GM21786 (cell line): ENCODE measurements at regions not wholly inside any gene's neighbourhood (a gene's known extent, or its start where the extent isn't known, plus 50 kb on each side); places are given as distances from the start of the nearest gene placed in this dataset.
"Not testable (repeated sequence)": the region's sequence is repeated elsewhere in the genome, so short reads cannot be mapped to it uniquely, and the experiment has no call there.

Experiments
- ATAC-seq: cut with Tn5 transposase; IDR thresholded peaks from one replicate; pipeline ENCODE4 v1.9.1; 2021; ENCODE audit not compliant: unreplicated experiment

GRCh38 chr7:32765185-32765584 lies 126.4 kb downstream of the KBTBD2 start:
- no peak for ATAC-seq

DNA sequence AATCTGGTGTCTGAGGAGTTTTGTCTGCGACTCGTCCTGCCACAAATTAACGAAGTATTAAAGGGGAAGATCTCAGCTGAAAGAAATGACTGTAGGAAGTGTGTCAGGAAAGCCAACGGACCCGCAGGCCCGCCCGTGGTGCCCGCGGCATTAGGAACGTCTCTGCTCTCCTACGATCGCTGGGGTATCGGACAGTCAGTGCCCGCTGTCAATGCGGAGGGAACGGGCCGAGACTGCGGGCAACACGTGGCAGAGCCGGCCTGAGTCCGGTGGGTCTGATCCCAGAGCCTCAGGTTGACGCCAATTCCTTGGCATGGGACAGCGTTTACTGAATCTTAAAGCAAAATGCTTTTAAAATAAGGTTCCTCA lies 128.7 kb downstream of the KBTBD2 start:
- no peak for ATAC-seq

DNA sequence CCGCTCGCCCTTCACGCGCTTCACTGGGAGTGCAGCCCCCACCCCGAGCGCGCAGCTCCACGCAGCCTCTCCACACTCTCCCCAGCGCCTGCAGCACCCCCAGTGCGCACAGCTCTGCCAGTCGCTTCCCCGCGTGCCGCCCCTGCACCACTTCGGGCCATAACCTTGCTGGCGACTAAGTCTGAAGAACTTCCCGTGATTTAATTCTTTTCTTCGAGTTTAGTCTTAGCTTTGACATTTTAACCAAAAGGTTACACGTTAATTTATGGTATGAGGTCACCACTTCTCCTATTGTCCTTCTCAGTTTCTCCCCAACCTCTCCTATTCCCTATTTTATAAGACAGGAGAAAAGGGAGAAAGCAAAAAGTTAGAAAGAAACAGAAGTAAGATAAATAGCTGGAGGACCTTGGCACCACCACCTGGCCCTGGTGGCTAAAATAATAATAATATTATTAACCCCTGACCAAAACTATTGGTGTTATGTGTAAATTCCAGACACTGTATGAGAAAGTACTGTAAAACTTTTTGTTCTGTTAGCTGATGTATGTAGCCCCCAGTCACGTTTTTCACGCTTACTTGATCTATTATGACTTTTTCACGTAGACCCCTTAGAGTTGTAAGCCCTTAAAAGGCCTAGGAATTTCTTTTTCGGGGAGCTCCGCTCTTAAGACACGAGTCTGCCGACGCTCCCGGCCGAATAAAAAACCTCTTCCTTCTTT lies 129.2 kb downstream of the KBTBD2 start:
- ATAC-seq, result not testable (repeated sequence)

DNA sequence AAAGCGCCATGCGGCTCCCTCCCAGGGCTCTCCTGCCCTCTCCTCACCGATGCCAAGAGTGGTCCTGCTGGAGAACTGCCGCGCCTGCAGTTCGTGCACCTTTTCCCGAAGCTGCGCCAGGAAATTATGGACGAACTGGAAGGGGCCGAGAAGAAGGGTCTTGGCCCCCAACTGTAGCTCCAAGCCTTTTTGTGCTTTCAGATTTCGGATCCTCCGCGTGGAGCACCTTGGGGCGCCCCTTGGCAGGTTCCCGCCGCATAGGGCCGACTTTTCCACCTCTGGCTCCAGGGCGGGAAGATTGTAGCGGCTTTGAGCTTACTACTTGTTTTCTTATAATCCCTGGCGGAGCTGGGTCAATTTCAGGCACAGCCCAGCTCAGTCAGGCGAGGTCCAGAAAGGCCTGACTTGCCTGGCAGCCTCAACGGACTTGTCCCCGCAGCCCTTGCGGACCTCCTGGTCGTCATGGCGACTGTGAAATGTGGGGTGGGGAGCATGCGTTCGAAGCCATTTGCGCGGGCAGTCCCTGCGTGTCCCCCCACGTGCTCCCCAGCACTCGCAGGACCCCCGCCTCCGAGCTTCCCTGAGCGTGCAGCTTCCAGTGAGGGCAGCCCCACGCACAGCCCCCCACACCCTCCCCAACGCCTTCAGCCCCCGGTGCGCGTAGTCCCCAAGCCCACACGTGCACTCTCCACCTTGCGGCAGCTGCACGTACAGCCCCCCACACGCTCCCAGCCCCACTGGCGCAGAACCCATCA lies 129.9 kb downstream of the KBTBD2 start:
- ATAC-seq, result no peak

- ATAC-seq, result not testable (repeated sequence)
Observed at GRCh38 chr7:32760755-32761154, 130.8 kb downstream of the KBTBD2 start.

- not testable (repeated sequence) for ATAC-seq
Observed at GRCh38 chr7:32759859-32760258, 131.7 kb downstream of the KBTBD2 start.

DNA sequence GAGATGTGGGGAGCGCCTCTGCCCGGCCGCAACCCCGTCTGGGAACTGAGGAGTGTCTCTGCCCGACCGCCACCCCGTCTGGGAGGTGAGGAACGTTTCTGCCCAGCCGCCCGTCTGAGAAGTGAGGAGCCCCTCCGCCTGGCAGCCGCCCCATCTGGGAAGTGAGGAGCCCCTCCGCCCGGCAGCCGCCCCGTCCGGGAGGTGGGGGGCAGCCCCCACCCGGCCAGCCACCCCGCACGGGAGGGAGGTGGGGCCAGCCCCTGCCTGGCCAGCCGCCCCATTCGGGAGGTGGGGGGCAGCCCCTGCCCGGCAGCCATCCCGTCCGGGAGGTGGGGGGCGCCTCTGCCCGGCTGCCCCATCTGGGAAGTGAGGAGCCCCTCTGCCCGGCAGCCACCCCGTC lies 137.7 kb downstream of the KBTBD2 start:
- ATAC-seq, result not testable (repeated sequence)

GRCh38 chr7:32748337-32748736 lies 143.2 kb downstream of the KBTBD2 start:
- not testable (repeated sequence) for ATAC-seq

GRCh38 chr7:32747443-32748148 lies 144.0 kb downstream of the KBTBD2 start:
- ATAC-seq, result not testable (repeated sequence)

DNA sequence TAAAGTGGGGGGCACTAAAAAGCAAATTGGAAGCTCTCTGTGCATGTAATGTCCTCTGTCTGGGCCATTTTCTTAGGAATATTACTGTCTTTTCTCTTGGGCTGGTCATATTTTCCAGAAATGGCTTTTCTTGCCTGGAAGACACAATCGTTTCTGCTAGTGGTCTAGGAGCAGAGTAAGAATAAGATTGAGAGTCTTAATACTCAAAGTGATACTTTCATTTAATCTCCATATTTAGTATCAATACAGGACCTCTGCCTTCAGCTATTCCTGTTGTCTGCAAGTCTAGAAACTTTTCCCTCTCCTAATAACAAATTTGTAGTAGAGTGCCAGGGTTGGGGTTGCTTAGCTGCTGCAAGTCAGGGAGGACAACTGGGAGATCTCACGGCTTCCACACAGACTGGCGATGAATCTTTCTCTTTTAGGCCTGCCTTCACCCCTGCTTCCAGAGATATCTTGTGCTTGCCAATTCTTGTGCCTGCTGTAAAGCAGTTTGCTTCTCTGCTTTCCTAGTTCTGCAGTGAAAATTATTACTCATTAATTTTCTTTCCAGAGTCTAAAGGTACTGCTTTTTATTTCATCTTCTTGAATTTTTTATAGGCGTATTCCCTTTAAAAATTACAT lies 149.6 kb downstream of the KBTBD2 start:
- not testable (repeated sequence) for ATAC-seq

GRCh38 chr7:32739749-32740148 lies 151.8 kb downstream of the KBTBD2 start:
- ATAC-seq, result not testable (repeated sequence)

- not testable (repeated sequence) for ATAC-seq
Observed at GRCh38 chr7:32738390-32738789, 153.2 kb downstream of the KBTBD2 start.

DNA sequence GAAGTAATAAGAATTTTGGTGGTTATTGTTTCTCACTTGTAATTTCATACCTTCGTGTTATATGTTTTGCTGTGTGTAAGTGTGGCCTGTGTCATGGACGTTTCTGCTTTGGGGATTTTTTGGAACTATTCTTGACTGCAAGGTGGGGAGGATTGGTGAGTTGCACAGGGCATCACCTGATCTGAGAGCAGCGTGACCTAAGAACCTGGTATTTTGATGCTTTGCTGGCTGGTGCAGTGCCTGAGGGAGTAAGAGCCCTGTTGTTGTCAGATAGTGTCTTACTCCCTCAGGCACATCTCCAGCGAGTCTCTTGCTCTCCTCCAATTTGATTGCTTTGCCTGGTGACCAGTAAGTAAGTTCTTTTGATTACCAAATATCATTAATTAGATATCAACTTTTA lies 158.8 kb downstream of the KBTBD2 start:
- ATAC-seq, result not testable (repeated sequence)

- ATAC-seq, result not testable (repeated sequence)
Observed at GRCh38 chr7:32729335-32729675, 162.3 kb downstream of the KBTBD2 start.

DNA sequence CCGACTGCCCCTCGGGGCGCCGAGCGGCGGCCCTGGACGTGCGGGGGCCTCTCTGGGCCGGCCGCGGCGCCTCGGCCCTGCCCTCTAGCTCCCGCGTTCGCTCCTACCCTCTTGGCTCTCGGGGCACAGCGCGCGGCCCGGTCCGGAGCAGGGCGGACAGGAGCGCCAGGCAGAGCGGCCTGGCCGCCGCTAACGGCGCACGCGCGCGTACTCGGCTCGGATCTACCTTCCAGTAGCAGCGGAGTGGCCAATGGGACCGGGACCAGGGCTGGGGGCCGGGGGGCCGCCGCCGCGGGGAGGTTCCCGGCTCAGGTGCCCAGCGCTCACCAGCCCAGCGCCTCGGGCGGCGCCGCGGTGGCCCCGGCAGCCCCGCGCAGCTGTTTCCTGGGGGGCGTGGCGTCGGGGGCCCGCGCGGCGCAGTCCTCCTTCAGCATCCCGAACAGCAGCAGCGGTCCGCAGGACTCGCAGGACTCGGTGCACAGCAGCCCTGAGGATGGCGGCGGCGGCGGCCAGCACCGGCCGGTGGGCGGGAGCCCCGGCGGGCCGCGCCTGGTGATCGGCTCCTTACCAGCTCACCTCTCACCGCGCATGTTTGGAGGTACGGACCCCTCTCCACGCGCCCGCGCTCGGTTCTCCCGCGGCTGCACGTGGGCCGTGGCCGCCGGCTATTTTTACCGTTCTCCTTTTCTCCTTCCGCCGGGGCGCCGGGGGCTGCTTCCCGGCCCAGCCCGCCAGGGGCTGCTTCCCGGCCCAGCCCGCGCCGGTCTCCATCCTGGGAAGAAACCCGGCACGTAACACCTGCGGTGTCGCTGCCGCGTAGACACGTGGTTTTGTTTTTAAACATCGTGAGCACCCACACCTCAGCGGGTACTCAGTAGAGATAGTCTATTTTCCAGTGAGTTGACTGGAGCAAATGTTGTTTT lies 162.9 kb downstream of the KBTBD2 start:
- ATAC-seq, result peak; percentile 66

GRCh38 chr7:32727483-32728411 lies 163.8 kb downstream of the KBTBD2 start:
- ATAC-seq, result peak; percentile 54

- ATAC-seq, result not testable (repeated sequence)
Observed at GRCh38 chr7:32722837-32723236, 168.7 kb downstream of the KBTBD2 start.

DNA sequence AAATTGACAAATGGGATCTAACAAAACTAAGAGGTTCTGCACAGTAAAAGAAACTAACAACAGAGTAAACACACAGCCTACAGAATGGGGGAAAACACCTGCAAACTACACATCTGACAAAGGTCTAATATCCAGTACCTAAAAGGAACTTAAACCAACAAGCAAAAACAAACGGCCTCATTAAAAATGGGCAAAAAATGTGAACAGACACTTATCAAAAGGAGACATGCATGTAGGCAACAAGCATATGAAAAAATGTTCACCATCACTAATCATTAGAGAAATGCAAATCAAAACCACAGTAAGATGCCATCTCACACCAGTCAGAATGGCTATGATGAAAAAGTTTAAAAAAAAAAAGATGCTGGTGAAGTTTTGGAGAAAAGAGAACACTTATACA lies 197.4 kb downstream of the KBTBD2 start:
- ATAC-seq, result no peak
